Left renal cortex interstitium (tissue), 4 donors: ENCODE measurements at regions not wholly inside any gene's neighbourhood (a gene's known extent, or its start where the extent isn't known, plus 50 kb on each side); places are given as distances from the start of the nearest gene placed in this dataset.

Source experiments
- DNase-seq, 4 donors: peaks; one replicate each; pipeline ENCODE4 v3.0.0-alpha.2; 2013; ENCODE audit warnings: low read depth in 4 of 4, low spot score in 2 of 4, missing footprints in 1 of 4

DNA sequence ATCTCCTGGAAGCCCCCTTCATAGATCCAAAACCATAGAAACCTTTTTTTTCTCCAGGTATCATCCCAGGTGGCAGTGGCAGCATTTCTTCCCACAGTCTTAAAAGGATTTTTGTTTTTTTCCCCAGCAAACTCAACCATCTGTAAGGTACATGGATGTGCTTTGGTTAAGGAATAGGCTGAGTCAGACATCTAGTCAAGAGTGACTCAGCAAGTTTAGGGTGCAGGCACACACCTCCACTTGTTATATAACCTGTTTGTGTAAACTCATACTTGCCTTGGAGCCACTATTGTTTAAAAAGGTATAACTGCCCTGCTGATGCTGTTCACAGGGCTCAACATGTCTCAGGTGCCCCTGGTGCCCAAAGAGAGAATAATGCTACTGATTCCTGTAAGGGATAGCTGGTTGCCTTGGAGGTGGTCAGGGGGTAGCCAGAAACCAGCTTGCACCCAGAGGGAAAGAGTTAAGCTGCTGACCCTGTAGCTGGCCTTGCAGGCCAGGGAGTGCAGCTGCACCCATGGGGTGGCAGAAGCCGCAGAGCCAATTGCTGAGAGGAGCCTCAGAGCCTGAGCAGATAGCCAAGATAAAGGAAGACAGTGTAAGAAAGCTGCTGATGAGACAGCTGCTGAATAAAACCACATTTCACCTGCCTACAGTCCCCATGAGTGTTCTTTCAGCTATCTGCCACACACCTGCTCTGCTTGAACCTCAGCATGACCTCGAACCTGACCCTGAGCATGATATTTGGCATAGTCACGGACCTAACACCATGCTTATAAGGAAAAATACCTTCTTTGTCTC lies 1726.1 kb upstream of the RAG2 start:
- DNase-seq, result no peak

DNA sequence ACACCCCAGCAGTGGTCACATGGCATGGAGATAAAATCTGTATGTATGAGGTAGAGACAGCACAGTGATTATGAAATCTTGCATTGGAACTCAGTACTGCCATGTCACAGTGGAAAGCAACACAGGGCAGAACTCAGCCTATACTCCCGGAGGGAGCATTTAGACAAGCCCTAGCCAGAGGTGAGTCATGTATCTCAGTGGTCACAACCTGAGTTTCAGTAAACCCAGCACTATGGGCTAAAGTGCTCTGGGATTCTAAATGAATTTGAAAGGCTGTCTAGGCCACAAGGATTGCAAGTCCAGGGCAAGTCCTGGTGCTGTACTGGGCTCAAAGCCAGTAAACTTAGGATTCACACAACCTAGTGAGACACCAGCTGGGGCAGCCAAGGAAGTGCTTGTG lies 1717.1 kb upstream of the RAG2 start:
- DNase-seq, result no peak

DNA sequence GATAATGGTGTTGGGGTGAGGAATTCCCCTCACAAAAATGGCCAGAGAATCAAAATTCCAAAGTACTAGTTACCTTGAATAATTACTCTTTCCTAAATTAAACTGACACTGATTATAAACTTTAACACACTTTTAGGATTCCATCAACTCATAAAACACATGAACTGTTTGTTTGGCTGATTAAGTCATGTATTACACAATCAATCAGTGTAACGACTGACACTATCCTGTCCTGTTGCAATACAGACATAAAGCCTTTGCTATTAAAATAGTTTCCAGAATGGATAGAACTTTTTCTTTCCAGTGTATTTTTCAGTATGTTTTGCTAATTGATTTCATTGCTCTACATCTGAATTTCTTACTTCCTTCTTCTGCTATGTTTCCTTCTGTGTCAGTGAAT lies 1709.4 kb upstream of the RAG2 start:
- no peak for DNase-seq

DNA sequence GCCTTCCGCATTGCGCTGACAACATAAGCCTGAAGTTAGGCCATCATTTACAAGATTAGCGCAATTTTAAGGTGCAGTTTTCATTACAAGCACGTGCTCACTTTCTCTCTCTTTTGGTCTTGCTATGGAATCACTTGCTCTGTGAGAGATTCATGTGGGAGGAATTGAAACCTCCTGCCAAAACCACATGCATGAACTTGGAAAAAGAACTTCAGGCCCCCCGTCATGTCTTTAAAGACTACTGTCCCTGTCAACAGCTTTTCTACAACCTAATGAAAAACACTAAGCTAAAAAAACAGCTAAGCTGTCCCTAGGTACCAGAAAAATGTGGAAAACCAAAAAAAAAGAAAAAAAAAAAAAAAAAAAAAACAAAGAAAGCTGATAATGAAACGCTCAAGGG lies 1707.6 kb upstream of the RAG2 start:
- peak in 1 of 4 donors; percentile 3 for DNase-seq

DNA sequence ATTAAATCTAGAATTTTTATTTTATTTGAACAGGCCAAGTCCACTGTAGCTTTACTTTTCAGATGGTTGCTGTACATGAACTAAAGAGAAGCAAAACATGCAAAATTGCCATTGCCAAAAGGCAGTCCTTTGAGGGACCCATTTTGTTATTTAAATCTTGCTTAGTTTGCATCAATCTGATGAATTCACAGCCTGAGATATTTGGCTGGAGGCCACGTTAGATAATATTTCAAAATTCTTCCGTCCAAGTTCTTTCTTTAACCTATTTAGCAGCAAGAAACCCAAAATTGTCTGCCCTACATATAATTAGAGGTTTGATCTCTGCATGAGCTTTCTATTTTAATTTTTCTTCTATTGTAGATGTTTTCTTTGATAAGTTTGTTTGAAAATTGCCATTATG lies 1706.9 kb upstream of the RAG2 start:
- no peak for DNase-seq

DNA sequence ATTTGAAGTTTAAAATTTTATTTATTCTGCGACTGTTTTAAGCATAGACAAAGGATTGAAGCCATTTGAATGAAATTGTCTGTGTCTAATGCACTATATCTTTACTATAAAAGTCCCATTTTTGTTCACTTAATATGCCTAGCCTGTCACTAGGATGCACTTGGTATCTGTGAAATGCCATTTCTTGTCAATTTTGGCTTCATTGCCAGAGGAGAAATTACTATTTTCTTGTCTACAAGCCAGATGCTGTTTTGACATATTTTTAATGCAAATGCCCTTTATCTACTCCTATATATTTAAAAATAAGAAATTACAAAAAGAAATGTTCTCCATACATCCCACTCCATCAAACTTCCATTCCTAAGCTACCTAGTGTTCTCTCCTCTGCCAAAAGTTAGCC lies 1704.5 kb upstream of the RAG2 start:
- DNase-seq, result no peak

DNA sequence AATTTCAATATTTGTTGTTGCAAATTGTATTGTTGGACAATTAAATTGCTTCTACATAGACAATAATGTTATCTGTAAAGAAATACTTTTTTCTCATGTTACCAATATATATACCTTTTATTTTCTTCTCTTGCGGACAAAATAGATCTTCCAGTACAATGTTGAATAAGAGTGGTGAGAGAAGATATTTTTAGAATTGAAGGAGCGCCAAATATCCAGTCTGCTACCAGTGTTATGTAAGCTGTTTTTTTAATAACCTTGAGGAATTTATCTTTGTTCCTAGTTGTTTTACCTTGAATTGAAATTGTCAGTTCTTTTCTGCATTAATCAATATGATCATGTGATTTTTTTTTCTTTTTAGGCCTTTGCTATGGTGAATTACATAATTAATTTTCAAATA lies 1702.5 kb upstream of the RAG2 start:
- no peak for DNase-seq

DNA sequence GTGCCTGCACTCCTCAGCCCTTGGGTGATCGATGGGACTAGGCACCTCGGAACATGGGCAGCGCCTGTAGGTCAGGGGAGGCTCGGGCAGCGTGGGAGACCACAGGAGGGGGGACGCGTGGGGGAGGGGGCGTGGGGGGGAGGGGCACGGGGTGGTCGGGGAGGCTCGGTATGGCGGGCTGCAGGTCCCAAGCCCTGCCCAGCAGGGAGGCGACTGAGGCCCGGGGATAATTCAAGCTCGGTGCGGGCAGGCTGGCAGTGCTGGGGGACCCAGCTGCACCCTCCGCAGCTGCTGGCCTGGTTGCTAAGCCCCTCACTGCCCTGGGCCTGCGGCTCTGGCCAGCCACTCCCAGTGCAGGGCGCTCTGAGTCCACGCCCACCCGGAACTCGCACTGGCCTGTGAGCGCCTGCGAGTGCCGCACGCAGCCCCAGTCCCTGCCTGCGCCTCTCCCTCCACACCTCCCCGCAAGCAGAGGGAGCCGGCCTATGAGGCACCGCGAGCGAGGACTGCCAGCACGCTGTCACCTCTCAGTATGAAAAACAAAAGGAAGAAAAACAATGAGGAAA lies 1698.3 kb upstream of the RAG2 start:
- DNase-seq, result no peak

DNA sequence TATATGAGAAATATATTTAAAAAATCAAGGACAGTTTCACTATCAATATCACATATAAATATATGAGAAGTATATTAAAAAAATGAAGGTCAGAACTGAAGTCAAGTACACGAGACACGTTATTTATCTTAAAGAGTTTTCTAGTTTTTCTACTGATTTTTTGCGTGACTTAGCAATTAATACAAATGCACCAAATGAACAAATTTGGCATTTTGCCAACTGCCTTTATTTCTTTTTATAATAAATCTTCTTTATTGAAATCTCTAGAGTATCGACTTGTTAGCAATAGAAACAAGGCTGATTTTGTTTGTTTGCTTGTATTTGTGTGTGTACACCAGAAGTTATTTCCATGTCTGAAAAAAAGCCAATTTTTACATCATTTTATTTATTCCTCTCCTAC lies 1684.7 kb upstream of the RAG2 start:
- DNase-seq, result no peak

DNA sequence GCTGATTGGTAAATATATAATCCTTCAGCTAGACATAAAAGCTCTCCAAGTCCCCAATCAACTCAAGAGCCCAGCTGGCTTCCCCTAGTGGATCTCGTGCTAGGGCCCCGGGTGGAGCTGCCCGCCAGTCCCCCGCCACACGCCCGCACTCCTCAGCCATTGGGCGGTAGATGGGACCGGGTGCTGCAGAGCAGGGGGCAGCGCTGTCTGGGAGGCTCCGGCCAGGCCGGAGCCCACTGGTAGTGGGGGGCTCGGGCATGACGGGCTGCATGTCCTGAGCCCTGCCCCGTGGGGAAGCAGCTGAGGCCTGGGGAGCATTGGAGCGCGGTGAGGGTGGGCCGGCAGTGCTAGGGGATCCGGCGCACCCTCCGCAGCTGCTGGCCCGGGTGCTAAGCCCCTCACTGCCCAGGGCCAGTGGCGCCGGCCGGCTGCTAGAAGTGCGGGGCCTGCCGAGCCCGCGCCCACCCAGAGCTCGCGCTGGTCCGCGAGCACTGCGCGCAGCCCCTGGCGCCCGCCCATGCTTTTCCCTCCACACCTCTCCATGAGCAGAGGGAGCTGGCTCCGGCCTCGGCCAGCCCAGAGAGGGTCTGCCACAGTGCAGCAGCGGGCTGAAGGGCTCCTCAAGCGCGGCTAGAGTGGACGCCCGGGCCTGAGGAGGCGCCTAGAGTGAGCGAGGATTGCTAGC lies 1680.6 kb upstream of the RAG2 start:
- DNase-seq, result no peak

DNA sequence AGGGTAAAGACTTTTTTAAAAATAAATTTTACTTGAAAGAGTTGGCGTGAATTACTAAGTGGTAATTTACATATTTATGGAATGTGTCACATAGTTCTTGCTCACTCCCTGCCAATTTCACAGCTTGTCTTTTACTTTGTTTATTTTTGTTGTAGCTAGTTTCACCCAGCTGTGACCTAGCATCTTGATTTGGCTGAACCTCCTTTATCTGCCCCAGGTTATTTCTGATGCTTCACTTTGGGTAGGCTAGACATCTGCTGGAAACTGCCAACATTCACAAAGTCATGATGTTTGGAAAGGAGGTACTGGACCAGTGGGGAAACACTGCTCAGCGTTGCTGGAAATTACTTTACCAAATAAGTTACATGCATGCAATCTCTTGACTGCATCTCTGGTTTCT lies 1676.0 kb upstream of the RAG2 start:
- no peak for DNase-seq

DNA sequence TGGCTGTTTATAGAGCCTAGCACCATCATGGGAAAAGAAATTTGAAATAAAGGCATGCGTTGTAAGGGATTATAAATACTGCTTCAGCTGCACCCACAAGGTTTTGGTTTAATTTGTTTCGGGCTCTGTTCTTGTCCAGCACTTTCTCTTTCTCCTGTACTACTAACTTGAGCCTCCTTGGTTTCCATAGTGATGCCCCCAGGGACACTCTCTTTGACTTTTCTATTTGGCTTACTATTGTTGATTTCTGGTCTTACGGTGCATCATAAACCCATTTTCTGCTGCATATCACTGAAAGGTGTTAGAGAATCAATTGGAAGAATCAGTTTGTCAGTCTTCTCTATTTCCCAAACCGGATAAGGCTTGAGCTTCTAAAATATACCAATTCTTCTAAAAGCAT lies 1674.3 kb upstream of the RAG2 start:
- no peak for DNase-seq

DNA sequence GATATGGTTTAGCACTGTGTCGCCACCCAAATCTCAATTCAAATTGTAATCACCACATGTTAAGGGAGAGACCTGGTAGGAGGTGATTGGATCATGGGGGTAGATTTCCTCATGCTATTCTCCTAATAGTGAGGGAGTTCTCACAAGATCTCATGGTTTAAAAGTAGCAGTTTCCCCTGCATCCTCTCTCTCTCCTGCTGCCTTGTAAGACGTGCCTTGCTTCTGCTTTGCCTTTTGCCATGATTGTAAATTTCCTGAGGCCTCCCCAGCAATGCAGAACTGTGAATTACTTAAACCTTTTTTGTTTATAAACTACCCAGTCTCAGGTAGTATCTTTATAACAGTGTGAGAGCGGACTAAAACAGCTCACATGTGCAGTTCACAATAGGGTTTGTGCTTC lies 1668.7 kb upstream of the RAG2 start:
- DNase-seq, result no peak

DNA sequence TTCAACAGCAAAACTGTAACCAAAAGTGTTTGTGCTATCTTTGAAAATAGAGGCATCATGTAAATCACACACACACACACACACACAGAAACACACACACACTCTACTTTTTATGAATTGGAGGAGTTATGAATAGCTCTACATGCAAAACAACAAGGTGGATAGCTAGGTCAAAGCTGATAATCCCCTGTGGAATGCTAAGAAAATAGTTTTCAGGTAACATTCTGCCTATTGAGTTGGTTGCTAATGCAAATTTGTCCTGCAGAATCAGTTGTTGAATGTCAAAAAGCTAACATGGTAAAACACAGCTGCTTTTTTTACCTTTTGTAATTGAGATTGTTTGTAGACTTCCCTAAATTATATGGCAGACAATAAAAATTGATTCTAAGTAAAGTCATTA lies 1658.4 kb upstream of the RAG2 start:
- no peak for DNase-seq

DNA sequence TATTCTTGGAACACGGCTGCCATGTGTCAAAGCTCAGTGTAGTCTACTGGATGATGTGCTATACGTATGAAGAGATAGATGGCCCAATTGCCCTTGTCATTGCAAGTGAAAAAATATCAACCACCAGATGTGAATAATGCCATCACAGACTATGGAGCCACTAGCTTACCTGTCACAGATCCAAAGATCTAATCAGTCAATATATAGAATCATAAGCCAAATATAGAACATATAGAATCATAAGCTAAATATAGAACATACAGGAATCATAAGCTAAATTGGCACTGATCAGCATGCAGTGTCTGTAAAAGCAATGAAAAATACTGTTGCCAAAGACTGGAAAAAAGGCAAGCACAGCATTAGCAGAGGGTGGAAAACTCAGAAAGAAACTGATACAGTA lies 1656.9 kb upstream of the RAG2 start:
- no peak for DNase-seq

DNA sequence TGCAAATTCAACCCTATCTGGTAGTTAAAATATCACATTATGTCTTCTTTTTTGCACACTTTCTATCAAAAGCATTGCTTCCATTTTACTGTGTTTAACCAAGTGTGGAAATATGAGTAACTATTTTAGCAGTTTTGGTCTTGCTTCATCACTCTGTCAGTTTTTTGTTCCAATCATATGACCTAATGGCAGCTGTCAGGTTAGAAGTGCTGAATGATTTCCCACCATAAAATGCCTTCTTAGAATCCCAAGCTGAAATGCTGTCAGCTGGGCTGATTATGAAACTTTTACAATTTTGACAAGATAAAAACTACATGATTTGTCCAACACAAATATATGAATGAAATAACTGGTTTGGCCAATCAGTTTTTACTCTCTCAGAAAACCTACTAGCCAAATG lies 1654.6 kb upstream of the RAG2 start:
- no peak for DNase-seq

DNA sequence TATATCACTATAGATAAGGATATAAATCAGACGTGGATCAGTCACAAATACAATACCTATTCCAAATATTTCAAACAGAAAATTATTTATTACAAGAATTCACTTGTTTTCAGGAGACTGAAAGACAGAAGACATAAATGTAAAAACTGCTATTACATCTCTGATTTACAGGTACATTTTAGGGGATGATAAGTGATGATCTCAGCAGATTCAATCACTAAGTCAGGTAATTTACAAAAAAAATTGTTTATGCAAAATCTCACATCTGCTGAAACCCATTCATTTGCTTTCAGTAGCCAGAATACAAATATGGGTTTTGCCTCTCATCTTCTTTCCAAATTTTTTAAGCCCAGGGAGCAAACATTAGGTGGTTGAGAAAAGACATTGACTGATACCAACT lies 1648.4 kb upstream of the RAG2 start:
- no peak for DNase-seq

DNA sequence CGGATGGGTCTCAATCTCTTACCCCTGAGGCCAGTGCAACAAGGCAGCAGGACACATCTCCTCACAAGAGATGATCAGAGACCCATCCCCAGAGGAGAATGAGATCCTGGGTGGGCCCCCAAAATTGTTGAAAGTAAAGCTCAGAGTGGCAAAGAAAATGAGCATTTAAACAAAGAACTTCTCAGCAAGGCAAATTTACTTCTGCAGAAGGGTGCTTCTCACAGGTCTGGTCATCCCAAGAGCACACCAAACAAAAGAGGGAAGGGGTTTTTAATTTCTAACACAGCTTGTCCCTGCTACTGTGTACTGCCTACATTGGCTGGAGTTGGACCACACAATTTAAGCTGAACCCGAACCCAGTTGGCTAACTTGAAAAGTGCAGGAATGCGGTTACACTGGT lies 1628.6 kb upstream of the RAG2 start:
- no peak for DNase-seq

DNA sequence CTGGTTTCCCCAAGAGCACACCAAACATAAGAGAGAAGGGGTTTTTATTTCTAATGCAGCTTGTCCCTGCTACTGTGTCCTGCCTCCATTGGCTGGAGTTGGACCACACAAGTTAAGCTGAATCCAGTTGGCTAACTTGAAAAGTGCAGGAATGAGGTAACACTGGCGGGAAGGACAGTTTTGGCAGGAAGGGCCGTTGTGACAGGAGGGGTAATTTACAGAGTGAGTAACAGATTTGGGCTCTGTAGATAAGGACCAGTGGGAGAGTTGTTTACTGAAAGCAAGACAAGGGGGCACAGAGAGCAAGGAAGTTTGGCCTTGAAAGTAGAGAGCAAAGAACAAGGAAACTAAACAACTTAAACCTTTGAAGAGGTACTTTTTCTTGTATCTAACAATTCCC lies 1623.3 kb upstream of the RAG2 start:
- no peak for DNase-seq

DNA sequence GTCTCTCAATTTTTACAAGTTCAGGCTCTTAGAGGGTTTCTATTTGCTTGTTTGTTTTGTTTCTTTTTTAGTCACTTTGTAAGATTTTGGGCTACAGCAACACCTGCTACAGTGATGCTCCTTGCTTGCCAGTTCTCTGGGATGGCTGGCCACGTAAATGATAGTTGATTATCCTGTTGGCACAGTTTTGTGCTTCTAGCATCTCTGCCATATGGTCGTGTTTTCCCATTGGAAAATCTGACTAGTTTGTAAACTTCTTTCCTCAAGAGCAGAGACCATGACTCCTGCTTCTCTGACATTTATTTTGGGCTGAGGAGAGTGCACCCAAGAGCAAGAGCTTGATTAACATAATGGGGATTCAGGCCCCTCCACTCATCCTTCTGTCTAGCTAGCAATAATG lies 1621.6 kb upstream of the RAG2 start:
- DNase-seq, result no peak

DNA sequence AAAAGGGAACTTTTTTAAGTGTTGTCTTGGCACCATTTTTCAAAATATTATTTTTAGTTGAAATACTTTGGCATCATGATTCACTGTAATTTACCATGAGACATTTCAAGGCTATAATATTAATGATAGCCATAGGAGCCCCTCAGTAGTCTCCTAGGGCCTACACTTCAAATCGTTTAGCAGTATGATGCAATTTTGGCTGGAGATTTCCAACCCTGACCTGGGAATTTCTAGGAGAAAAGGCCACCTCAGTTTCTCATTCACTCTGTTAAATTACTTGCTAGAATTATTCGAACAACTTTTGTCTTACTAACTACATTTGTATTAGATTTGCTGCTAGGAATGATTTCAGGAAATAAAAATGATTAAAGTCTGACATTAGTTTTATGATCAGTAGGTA lies 1610.9 kb upstream of the RAG2 start:
- no peak for DNase-seq

DNA sequence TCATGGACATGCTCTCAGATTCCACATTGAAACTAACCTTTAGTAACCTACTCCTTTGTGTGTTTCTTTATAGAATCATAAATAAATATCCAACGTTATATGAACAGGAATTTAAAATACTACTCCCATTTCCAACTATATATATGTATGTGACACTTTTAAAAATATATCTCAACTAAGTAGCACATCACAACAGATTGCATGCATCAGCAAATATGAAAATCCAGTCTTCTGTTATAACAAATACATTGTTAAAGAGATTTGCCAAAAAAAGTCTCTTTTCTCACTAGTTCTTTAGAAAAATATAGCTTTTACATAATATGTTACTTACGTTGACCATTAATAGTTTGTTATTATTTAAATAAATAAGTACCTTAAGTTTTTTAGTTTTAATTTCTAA lies 1608.6 kb upstream of the RAG2 start:
- DNase-seq, result no peak
